ENCODE measurements at regions not wholly inside any gene's neighbourhood (a gene's known extent, or its start where the extent isn't known, plus 50 kb on each side); places are given as distances from the start of the nearest gene placed in this dataset.

- peak; percentile 3 for DNase-seq
Measured at GRCh38 chr2:200054681-200055468, 99.5 kb downstream of the MAIP1 start.

GRCh38 chr2:200056105-200056504 is 100.7 kb downstream of the MAIP1 start:
- no peak for DNase-seq

GRCh38 chr2:200063155-200063554 is 107.8 kb downstream of the MAIP1 start:
- DNase-seq: no peak

GRCh38 chr2:200064879-200065278 is 109.5 kb downstream of the MAIP1 start:
- DNase-seq: no peak

- no peak for DNase-seq
Measured at GRCh38 chr2:200065477-200065876, 110.1 kb downstream of the MAIP1 start.

- DNase-seq: no peak
Measured at GRCh38 chr2:200066417-200066816, 111.0 kb downstream of the MAIP1 start.

GRCh38 chr2:200068642-200069041 is 113.3 kb downstream of the MAIP1 start:
- no peak for DNase-seq

- no peak for DNase-seq
Measured at GRCh38 chr2:200077210-200077650, 121.8 kb downstream of the MAIP1 start.

GRCh38 chr2:200077838-200078237 is 122.5 kb downstream of the MAIP1 start:
- no peak for DNase-seq

GRCh38 chr2:200079356-200079755 is 124.0 kb downstream of the MAIP1 start:
- DNase-seq: no peak

- DNase-seq: no peak
Measured at GRCh38 chr2:200081236-200081635, 125.9 kb downstream of the MAIP1 start.

- DNase-seq: no peak
Measured at GRCh38 chr2:200081811-200082210, 126.4 kb downstream of the MAIP1 start.

- no peak for DNase-seq
Measured at GRCh38 chr2:200084036-200084435, 128.7 kb downstream of the MAIP1 start.

GRCh38 chr2:200086911-200087310 is 131.5 kb downstream of the MAIP1 start:
- DNase-seq: no peak

- DNase-seq: no peak
Measured at GRCh38 chr2:200087451-200087850, 132.1 kb downstream of the MAIP1 start.

GRCh38 chr2:200089040-200089755 is 133.8 kb downstream of the MAIP1 start:
- DNase-seq: no peak

- DNase-seq: no peak
Measured at GRCh38 chr2:200089756-200090109, 134.4 kb downstream of the MAIP1 start.

- DNase-seq: no peak
Measured at GRCh38 chr2:200090683-200091082, 135.3 kb downstream of the MAIP1 start.

- no peak for DNase-seq
Measured at GRCh38 chr2:200091126-200091525, 135.7 kb downstream of the MAIP1 start.

GRCh38 chr2:200092235-200092634 is 136.9 kb downstream of the MAIP1 start:
- no peak for DNase-seq

GRCh38 chr2:200095436-200095835 is 140.1 kb downstream of the MAIP1 start:
- DNase-seq: no peak

- DNase-seq: no peak
Measured at GRCh38 chr2:200099256-200099655, 143.9 kb downstream of the MAIP1 start.

- no peak for DNase-seq
Measured at GRCh38 chr2:200100027-200100426, 144.6 kb downstream of the MAIP1 start.

- no peak for DNase-seq
Measured at GRCh38 chr2:200101922-200102321, 146.5 kb downstream of the MAIP1 start.

Measured in dermis blood vessel endothelial cell (primary cell).